HepG2 (cell line): ENCODE measurements at regions not wholly inside any gene's neighbourhood (a gene's known extent, or its start where the extent isn't known, plus 50 kb on each side); places are given as distances from the start of the nearest gene placed in this dataset.

Experiments used
- ATAC-seq: fragments of 200-7000 bp; cut with Tn5 transposase; 3 replicates; pipeline ENCODE4 v1.9.1; 2020; ENCODE audit warnings: mild to moderate bottlenecking, moderate library complexity
- BruUV-seq: library from RNA; stranded (reverse); fragments of 400-500 nt; replicated peaks from 2 replicates; lab custom pipeline; 2021; lab: Mats Ljungman, UMichigan
- CTCF ChIA-PET: fragments of 300-600 bp; formaldehyde crosslinking; extraction: SDS; loops from one replicate; lab custom pipeline; 2021; ENCODE audit warnings: low total read pairs, inconsistent platforms, low intra/inter-chr PET ratio; lab: Yijun Ruan, JAX
- POLR2A ChIA-PET: fragments of 350-600 bp; sonication (Branson Sonifier 250); formaldehyde crosslinking; loops from one replicate; lab custom pipeline; 2020; ENCODE audit warnings: antibody characterized with exemption, inconsistent platforms; lab: Yijun Ruan, JAX
- DNase-seq: peaks from one replicate; pipeline ENCODE4 v3.0.0-alpha.2; 2015; ENCODE audit warnings: low spot score
- FAIRE-seq: peaks from 3 replicates; lab custom pipeline; 2011; peaks lifted over from hg19 to GRCh38; lab: Jason Lieb, UNC
- H2AFZ ChIP-seq: one replicate; pipeline ENCODE4 v1.6.1; 2011; ENCODE audit warnings: low read length, inconsistent platforms
- H3K27ac ChIP-seq: fragments of 300-600 bp; 3 replicates; pipeline ENCODE4 v1.8.0; 2011; ENCODE audit warnings: mixed run types, mild to moderate bottlenecking, mixed read lengths, low read length, inconsistent platforms; ENCODE audit not compliant: insufficient read depth; ENCODE audit errors: extremely low read length
- H3K27me3 ChIP-seq, 2 experiments: fragments of 200-600 bp in 1 of 2; 2 replicates in 1 of 2; 3 replicates in 1 of 2; pipeline versions ENCODE4 v1.6.0 to v1.8.0; 2011; ENCODE audit warnings: low read length in 2 of 2, mild to moderate bottlenecking in 2 of 2, moderate library complexity in 2 of 2, inconsistent platforms in 1 of 2; ENCODE audit not compliant: insufficient read depth in 2 of 2, control insufficient read depth in 1 of 2
- H3K36me3 ChIP-seq, 2 experiments: fragments of 200-600 bp in 1 of 2; replicated peaks in 1 of 2; 2 replicates in 1 of 2; 3 replicates in 1 of 2; pipeline versions ENCODE4 v1.5.1 to v1.8.0; 2011; ENCODE audit warnings: low read length in 2 of 2, inconsistent platforms in 1 of 2; ENCODE audit not compliant: insufficient read depth in 2 of 2, control insufficient read depth in 1 of 2
- H3K4me1 ChIP-seq: 2 replicates; pipeline ENCODE4 v1.5.1; 2012; ENCODE audit warnings: low read length, inconsistent platforms; ENCODE audit not compliant: insufficient read depth
- H3K4me2 ChIP-seq: 2 replicates; pipeline ENCODE4 v1.6.0; 2011; ENCODE audit warnings: low read depth, low read length, inconsistent platforms
- H3K4me3 ChIP-seq, 3 experiments: fragments of 200-600 bp in 1 of 3; sonication (generic), shearing (Covaris generic) in 1 of 3; replicated peaks in 1 of 3; 2 replicates each; pipeline ENCODE4 v1.5.1; 2011 to 2016; ENCODE audit warnings: low read length in 3 of 3, inconsistent platforms in 2 of 3, low read depth in 2 of 3, mild to moderate bottlenecking in 2 of 3, control low read depth in 1 of 3, mixed read lengths in 1 of 3; ENCODE audit not compliant: insufficient read depth in 1 of 3
- H3K79me2 ChIP-seq: one replicate; pipeline ENCODE4 v1.6.1; 2011; ENCODE audit warnings: low read length, inconsistent platforms; ENCODE audit not compliant: insufficient read depth
- H3K9ac ChIP-seq: 2 replicates; pipeline ENCODE4 v1.6.0; 2011; ENCODE audit warnings: mild to moderate bottlenecking, low read depth, low read length, inconsistent platforms; ENCODE audit not compliant: insufficient read depth
- H3K9me3 ChIP-seq: 2 replicates; pipeline ENCODE4 v1.5.1; 2012; ENCODE audit warnings: mild to moderate bottlenecking, low read length
- H4K20me1 ChIP-seq: 2 replicates; pipeline ENCODE4 v1.6.0; 2011; ENCODE audit warnings: inconsistent platforms, mild to moderate bottlenecking, low read length, moderate library complexity; ENCODE audit not compliant: insufficient read depth
- HDAC2 ChIP-seq: sonication (generic); formaldehyde crosslinking; IDR thresholded peaks from 2 replicates; pipeline ENCODE4 v1.4.0; 2020; ENCODE audit warnings: missing genetic modification reagents
- MAFG ChIP-seq: sonication (generic); formaldehyde crosslinking; IDR thresholded peaks from 2 replicates; pipeline ENCODE4 v1.5.1; 2020; ENCODE audit warnings: mild to moderate bottlenecking, missing genetic modification reagents
- MXD1 ChIP-seq: sonication (generic); formaldehyde crosslinking; IDR thresholded peaks from 2 replicates; pipeline ENCODE4 v1.4.0; 2020; ENCODE audit warnings: mild to moderate bottlenecking, missing genetic modification reagents
- NONO ChIP-seq, 2 experiments: fragments of 450-650 bp in 1 of 2; sonication (generic) in 1 of 2; formaldehyde crosslinking in 1 of 2; IDR thresholded peaks in 1 of 2; conservative IDR thresholded peaks in 1 of 2; 2 replicates each; pipeline versions ENCODE4 v1.6.1 to v1.8.0; 2017 to 2022; ENCODE audit warnings: mild to moderate bottlenecking in 1 of 2, missing genetic modification reagents in 1 of 2, moderate library complexity in 1 of 2
- NR0B2 ChIP-seq: sonication (generic); formaldehyde crosslinking; IDR thresholded peaks from 2 replicates; pipeline ENCODE4 v1.4.0; 2020; ENCODE audit warnings: mild to moderate bottlenecking, missing genetic modification reagents
- POLR2AphosphoS5 ChIP-seq: IDR thresholded peaks from 2 replicates; pipeline ENCODE4 v1.6.1; 2012; ENCODE audit warnings: low read depth, low read length
- PRPF4 ChIP-seq: fragments of 200-400 bp; formaldehyde crosslinking; IDR thresholded peaks from 2 replicates; pipeline ENCODE4 v1.6.1; 2016; ENCODE audit warnings: low read length, low read depth; ENCODE audit not compliant: poor library complexity, severe bottlenecking
- SAP130 ChIP-seq: IDR thresholded peaks from 2 replicates; pipeline ENCODE4 v1.6.1; 2016; ENCODE audit warnings: low read depth
- SATB2 ChIP-seq: sonication (generic); formaldehyde crosslinking; IDR thresholded peaks from 2 replicates; pipeline ENCODE4 v1.5.0; 2020; ENCODE audit warnings: missing genetic modification reagents
- TSC22D2 ChIP-seq: sonication (generic); formaldehyde crosslinking; IDR thresholded peaks from 2 replicates; pipeline ENCODE4 v1.5.1; 2020; ENCODE audit warnings: missing genetic modification reagents, mild to moderate bottlenecking, borderline replicate concordance
- ZNF124 ChIP-seq: sonication (generic); formaldehyde crosslinking; IDR thresholded peaks from 2 replicates; pipeline ENCODE4 v1.4.0; 2020; ENCODE audit warnings: missing genetic modification reagents
- ZNF17 ChIP-seq: sonication (generic); formaldehyde crosslinking; IDR thresholded peaks from 2 replicates; pipeline ENCODE4 v1.5.0; 2020; ENCODE audit warnings: mild to moderate bottlenecking, missing genetic modification reagents
- ZNF292 ChIP-seq: sonication (generic); formaldehyde crosslinking; IDR thresholded peaks from 2 replicates; pipeline ENCODE4 v1.8.1; 2022; ENCODE audit warnings: mild to moderate bottlenecking, low read depth, missing genetic modification reagents, borderline replicate concordance
- ZNF550 ChIP-seq: sonication (generic); formaldehyde crosslinking; IDR thresholded peaks from 2 replicates; pipeline ENCODE4 v1.4.0; 2020; ENCODE audit warnings: mild to moderate bottlenecking, missing genetic modification reagents, borderline replicate concordance
- ZNF660 ChIP-seq: sonication (generic); formaldehyde crosslinking; IDR thresholded peaks from 2 replicates; pipeline ENCODE4 v1.5.1; 2020; ENCODE audit warnings: mild to moderate bottlenecking, low read depth, missing genetic modification reagents, borderline replicate concordance
- ZNF678 ChIP-seq: sonication (generic); formaldehyde crosslinking; IDR thresholded peaks from 2 replicates; pipeline ENCODE4 v1.4.0; 2020; ENCODE audit warnings: mild to moderate bottlenecking, missing genetic modification reagents
- WGBS: methylation state at CpG from one replicate; pipeline ENCODE4 v1.1.6; 2017; ENCODE audit warnings: low lambda C conversion rate; 5-methylcytosine and 5-hydroxymethylcytosine counted together
- in situ Hi-C: cut with HindIII; loops from 2 replicates; pipeline ENCODE4 v1.10.0; 2017; ENCODE audit warnings: low pct_unique_long_range_greater_than_20kb; ENCODE audit not compliant: extremely low pct_ligation_motif_present
- intact Hi-C: fragments of 100-400 bp; cut with micrococcal nuclease; formaldehyde crosslinking; loops from one replicate; pipeline ENCODE4 v1.10.0; 2022; ENCODE audit not compliant: unreplicated experiment
- TF ChIP-seq, protein P1 (sequence below): sonication (generic); formaldehyde crosslinking; IDR thresholded peaks from 2 replicates; pipeline ENCODE4 v1.4.0; 2020; ENCODE audit warnings: mild to moderate bottlenecking, missing genetic modification reagents

- in situ Hi-C loops: no loop called here
- WGBS: 14% methylated on average over 3 of the region's 3 CpGs
- no peak overlapping the region for H3K4me2 ChIP-seq
- no peak for DNase-seq
- H2AFZ ChIP-seq: no peak overlapping the region
- H3K9me3 ChIP-seq: no peaks in the 10 kb centered on the region; the same call in 1 of the 2 replicates
- H3K4me1 ChIP-seq: no peaks in the 10 kb centered on the region
- H3K79me2 ChIP-seq: no peaks in the 10 kb centered on the region
- H3K27ac ChIP-seq: no peak overlapping the region
- ChIA-PET CTCF (no interaction called here), POLR2A (no interaction called here)
- no peaks in the 10 kb centered on the region for H3K27me3 ChIP-seq
- no peak for ATAC-seq
- H3K4me3 ChIP-seq: no peak overlapping the region
- H4K20me1 ChIP-seq: no peaks in the 10 kb centered on the region
- H3K9ac ChIP-seq: no peak overlapping the region
- H3K36me3 ChIP-seq: no peaks in the 10 kb centered on the region
- intact Hi-C loops: no loop called here
- no peak for FAIRE-seq
- BruUV-seq: no TSS peak
- TF ChIP-seq MAFG (CRISPR knock-in tag) (no peak), ZNF17 (no peak), TSC22D2 (CRISPR knock-in tag) (no peak), PRPF4 (no peak), MXD1 (CRISPR knock-in tag) (no peak), POLR2AphosphoS5 (no peak), ZNF550 (no peak), ZNF660 (CRISPR knock-in tag) (no peak), SAP130 (CRISPR knock-in tag) (no peak), ZNF292 (CRISPR knock-in tag) (no peak), NONO (IDR thresholded peaks at IDR 0.05) (no peak), NONO (CRISPR knock-in tag; conservative IDR thresholded peaks at IDR 0.05) (no peak), HDAC2 (no peak), ZNF678 (CRISPR knock-in tag) (no peak), SATB2 (no peak), ZNF124 (CRISPR knock-in tag) (no peak), NR0B2 (no peak)
- TF ChIP-seq, protein P1, sequence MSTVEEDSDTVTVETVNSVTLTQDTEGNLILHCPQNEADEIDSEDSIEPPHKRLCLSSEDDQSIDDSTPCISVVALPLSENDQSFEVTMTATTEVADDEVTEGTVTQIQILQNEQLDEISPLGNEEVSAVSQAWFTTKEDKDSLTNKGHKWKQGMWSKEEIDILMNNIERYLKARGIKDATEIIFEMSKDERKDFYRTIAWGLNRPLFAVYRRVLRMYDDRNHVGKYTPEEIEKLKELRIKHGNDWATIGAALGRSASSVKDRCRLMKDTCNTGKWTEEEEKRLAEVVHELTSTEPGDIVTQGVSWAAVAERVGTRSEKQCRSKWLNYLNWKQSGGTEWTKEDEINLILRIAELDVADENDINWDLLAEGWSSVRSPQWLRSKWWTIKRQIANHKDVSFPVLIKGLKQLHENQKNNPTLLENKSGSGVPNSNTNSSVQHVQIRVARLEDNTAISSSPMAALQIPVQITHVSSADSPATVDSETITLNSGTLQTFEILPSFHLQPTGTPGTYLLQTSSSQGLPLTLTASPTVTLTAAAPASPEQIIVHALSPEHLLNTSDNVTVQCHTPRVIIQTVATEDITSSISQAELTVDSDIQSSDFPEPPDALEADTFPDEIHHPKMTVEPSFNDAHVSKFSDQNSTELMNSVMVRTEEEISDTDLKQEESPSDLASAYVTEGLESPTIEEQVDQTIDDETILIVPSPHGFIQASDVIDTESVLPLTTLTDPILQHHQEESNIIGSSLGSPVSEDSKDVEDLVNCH (CRISPR knock-in tag): no peak
Measured at GRCh38 chr7:21071561-21072501, 285.1 kb upstream of the SP8 start.
